GM18861 (cell line): ENCODE measurements at regions not wholly inside any gene's neighbourhood (a gene's known extent, or its start where the extent isn't known, plus 50 kb on each side); places are given as distances from the start of the nearest gene placed in this dataset.

Source experiments
- ATAC-seq: cut with Tn5 transposase; IDR thresholded peaks from one replicate; pipeline ENCODE4 v1.9.1; 2021; ENCODE audit not compliant: unreplicated experiment

DNA sequence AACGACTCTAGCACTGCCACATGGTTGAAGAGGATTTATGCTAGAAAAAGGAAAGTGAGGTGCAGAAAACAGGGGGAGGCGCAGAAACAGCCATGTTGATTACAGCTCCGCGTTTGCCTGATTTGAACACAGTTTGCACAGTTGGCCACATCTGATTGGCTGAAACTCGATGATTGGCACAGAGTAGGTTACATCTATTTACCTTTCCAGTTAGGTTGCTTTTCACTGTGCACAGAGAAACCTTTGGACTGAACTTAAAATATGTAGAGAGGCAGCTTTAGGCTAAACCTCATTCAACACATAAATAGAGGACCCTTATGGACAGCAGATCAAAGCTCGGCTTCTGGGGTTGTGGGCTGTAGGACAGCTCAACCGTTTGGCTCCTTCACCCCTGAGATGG, 153.7 kb upstream of the APCDD1 start:
- no peak for ATAC-seq

DNA sequence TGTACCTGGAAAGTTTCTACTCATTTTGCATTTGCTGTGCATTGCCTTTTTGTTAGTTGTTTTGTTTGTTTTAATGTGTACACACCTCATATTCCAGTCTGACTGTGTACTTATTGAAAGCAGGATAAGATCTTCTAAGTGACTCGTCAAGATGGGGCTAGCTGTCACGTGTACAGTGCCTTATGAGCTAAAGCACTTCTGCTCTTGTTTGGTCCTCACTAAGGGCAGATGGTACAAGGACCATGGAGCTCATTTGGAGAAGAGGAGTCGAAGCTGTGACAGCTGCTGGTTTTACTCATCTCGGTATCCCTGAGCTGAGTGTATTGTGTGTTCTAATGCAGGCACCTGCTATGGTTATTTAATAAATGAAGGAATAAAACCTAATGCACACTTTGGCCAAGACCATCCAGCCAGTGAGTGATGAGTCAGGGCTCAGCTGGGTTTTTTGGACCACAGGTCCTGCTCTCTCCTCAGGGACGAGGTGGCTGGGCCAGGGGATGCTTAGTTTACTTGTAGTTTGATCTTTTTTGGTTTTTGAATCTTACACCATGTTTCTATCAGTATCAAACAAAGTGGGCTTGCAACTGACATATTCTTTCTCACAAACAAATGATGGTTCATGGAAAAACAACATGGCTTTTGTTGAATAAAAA, 152.5 kb upstream of the APCDD1 start:
- no peak for ATAC-seq

GRCh38 chr18:10303171-10303570, 151.3 kb upstream of the APCDD1 start:
- ATAC-seq: no peak

DNA sequence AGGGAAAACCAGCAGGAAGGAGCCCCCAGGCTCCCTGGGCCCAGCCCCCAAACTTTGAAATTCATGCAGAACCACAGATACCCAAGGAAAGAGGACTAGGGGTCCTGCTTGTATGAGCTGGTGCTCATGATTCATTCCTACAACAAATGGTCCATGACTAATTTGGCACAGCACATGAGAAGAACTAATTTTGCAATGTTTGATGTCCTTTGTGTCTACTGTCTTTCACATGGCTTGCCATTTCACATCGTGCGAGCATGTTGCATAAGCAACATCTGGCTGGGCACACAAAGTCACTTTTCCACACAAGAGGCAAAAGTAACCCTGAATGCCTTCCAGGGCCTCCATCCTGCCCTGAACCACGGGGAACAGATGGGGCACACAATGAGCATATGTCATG, 149.6 kb upstream of the APCDD1 start:
- ATAC-seq: no peak

GRCh38 chr18:10306779-10307178, 147.7 kb upstream of the APCDD1 start:
- ATAC-seq: no peak

DNA sequence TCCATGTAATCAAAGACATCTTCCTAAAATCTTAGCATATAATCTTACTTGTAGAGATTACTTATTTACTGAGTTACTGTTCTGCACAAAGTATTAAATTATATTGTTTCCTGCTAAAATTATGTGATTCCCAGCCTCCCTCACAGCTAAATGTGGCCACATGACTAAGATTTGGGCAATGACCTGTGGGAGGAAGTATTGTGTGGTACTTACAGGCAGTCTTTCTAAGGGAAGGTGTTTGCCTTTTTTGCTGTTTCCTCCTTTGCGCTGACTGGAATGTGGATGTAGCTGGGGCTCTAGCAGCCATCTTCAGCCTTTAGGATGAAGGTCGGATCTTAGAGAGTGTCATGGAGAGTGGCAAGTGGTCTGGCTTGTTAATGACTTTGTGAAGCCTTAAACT, 146.3 kb upstream of the APCDD1 start:
- no peak for ATAC-seq

DNA sequence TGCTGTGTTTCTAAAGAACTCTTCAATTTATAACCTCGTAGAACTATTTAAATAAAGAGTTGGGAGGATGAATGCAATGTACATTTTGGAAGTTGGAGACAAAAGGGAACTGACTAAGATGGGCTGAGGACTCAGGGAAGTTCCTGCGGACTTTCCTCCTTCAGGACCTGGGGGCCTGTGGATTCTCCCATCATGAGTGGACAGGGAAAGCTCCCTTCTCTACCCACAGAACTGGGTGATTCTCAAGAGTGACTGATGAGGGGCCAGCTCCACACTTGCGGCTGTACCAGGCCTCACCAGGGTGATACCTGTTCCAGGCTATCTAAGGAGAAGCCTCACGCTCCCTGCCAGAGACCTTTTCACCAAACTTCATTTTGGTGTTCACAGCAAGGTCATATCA, 143.8 kb upstream of the APCDD1 start:
- ATAC-seq: no peak

DNA sequence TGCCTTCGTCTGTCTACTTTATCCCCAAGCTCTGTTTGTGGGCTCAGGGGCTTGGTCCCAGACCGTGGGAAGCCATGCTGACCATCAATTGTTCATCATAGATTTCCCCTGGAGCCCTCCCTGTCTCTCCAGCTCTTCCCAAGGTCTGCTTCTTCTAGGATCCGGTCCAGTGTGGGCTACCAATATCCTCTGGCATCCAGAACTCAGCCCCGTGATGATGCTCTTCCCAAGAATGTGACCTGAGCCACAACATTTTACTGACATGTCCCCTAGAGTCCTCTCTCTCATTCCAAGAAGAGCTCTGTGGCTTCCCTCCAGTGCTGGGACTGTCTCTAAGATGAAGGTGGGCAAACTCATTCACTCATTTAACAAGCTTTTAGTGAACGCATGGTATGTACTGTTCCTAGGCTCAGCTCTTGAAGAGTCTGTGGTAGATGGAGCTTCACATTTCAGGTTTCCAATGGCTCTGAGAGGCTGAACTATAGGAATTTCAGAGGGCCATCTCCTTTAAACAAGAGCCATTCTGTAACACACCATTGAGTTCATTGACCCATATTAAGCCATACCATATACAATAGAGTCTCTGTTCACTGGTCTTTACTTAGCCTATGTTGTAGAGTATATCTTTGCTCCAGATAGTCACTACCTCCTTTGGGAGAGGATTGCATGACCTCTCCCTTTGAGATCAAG, 142.0 kb upstream of the APCDD1 start:
- ATAC-seq: no peak

GRCh38 chr18:10313016-10313342, 141.5 kb upstream of the APCDD1 start:
- ATAC-seq: no peak

DNA sequence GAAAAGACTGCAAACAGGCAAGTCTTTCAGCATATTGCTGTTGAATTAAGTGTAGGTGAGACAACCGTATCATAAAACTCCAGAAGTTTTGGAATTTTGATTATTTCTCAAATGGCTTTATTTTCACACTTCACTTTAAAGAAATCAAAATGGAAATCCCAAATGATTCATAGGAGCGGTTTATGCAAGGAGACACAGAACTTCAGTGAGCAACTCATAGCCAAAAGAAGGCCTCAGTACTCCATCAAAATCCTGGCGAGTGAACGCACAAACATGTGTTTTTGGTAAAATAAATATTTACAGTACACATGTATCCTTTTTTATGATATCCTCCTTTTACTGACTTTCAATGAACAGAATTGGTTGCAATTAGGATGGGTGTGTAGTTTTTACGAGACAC, 140.4 kb upstream of the APCDD1 start:
- no peak for ATAC-seq

DNA sequence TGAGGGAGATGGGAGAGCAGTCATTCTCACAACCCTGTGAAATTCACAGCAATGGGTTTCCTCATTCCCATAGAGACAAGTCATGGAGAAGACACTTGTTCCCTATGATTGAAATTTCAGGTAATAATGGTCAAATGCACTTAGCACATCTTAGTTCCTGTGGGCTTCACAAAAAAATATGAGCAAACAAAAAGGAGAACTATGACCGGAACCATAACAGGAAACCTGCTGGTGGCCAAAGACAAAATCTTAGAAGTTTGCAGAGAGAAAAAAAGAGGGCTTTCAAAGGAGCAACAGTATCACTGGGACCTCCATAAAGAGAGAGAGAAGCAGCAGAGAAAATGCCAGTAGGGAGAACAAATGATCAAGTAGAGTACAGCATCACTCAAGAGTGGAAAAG, 138.9 kb upstream of the APCDD1 start:
- ATAC-seq: no peak

DNA sequence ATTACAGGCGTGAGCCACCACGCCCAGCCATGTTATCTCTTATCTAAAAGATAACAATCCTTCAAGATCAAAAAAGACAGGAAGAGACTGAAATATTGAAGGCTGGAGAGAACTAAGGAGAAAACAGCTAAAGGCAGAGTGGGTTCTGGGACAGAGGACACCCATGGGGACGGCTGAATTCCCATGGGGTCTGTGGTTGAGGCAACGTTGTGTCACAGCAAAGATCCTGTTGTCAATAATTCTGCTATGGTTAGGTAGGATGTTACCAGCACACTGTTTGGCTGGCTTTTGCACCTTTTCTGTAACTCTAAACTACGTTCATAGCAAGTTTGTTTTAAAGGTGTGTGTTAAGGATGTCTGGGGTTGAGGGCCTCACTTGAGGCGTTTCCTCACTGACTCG, 137.7 kb upstream of the APCDD1 start:
- no peak for ATAC-seq

GRCh38 chr18:10317864-10318690, 136.4 kb upstream of the APCDD1 start:
- no peak for ATAC-seq

DNA sequence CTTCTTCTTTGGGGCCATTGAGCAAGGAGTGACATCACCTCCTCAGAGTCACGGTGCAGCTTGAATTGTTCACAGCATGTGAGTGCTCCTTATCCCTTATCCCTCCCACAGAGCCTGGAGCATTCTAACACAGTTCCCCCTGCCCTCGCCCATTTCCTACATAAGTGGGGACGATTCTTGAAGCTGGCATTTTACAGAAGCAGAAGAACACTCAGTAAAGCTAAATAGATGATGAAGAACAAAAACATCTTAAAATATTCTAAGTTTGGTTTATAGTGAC, 135.8 kb upstream of the APCDD1 start:
- ATAC-seq: no peak

- ATAC-seq: no peak
These were observed 135.4 kb upstream of the APCDD1 start for GRCh38 chr18:10319026-10319425.

- ATAC-seq: no peak
These were observed 134.4 kb upstream of the APCDD1 start for GRCh38 chr18:10319914-10320600.

- ATAC-seq: no peak
These were observed 133.6 kb upstream of the APCDD1 start for GRCh38 chr18:10320791-10321190.

- no peak for ATAC-seq
These were observed 132.9 kb upstream of the APCDD1 start for GRCh38 chr18:10321576-10321975.

DNA sequence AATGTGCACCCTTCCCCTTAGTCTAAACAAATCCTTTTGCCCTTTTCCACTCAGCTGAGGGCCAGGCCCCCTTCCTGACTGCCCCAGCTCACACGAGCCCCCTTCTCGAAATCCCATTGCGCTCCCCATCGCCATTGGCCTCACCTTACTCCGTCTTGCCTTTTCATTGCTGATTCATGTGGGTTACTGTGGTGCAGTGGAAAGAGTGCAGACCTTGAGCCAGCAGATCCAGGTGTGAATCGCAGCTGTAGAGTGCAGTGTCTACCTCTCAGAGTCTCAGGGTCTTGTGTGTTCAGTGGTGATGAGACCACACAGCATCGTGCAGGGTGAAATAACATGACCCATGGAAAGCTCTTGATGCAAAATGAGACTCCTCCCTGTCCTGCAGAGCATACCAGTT, 132.4 kb upstream of the APCDD1 start:
- ATAC-seq: no peak

- ATAC-seq: no peak
These were observed 132.0 kb upstream of the APCDD1 start for GRCh38 chr18:10322435-10322834.

DNA sequence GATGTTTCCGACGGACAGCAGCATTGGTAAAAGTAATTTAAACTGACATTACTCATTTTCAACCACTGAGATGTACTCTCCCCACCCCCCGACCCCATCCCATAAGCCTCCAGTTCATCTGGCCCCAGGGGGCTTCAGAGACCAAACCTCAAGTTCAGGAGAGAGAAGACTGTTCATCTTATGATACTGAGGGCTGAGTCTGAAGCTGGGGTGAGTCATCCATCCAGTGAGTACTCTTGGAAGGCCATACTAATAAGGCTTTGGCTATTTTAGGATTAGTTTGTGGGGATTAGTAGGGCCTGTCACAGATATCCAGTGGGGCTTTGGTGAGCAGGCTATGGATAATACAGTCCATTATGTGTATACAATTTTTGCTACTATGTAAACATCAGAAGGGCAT, 125.3 kb upstream of the APCDD1 start:
- ATAC-seq: no peak

DNA sequence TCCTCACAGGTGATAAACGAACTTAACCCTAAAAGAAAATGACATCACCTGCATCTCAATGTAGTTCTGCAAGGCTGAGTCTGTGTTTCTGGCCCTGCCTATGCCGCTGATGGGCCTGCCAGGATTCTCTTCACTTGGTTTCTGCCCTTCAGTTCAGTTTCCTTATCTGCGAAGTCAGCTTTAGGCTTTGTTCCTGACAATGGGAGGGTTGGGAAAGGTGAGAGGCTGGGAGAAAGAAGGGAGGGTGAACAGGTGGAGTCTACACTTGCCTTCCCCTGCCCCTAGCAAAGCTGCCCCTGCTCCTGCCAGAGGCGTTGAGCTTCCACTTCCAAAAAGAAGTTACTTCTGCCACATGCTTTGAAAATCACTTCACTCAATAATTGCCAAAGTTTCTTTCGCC, 124.0 kb upstream of the APCDD1 start:
- no peak for ATAC-seq
